Epidermal melanocyte (primary cell): ENCODE measurements at regions not wholly inside any gene's neighbourhood (a gene's known extent, or its start where the extent isn't known, plus 50 kb on each side); places are given as distances from the start of the nearest gene placed in this dataset.
"Not testable (repeated sequence)": the region's sequence is repeated elsewhere in the genome, so short reads cannot be mapped to it uniquely, and the experiment has no call there.

Source experiments
- DNase-seq: peaks from one replicate; pipeline ENCODE4 v3.0.0; 2011; ENCODE audit warnings: low spot score; ENCODE audit not compliant: insufficient read length

DNA sequence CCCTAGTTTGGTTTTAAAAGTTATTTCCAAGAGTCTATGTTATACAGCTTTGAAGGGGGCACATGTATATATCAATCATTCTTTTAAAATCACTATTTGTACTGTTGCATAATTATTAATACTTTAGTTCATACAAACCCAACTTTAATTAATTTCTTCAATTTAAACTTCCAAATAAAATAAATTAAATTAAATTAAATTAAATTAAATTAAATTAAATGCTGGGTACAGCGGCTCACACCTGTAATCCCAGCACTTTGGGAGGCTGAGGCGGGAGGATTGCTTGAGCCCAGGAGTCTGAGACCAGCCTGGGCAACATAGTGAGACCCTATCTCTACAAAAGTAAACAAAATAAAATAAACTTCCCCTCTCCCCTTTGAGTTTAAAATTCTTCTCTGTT lies 98.9 kb upstream of the MYO10 start:
- DNase-seq, result not testable (repeated sequence)

DNA sequence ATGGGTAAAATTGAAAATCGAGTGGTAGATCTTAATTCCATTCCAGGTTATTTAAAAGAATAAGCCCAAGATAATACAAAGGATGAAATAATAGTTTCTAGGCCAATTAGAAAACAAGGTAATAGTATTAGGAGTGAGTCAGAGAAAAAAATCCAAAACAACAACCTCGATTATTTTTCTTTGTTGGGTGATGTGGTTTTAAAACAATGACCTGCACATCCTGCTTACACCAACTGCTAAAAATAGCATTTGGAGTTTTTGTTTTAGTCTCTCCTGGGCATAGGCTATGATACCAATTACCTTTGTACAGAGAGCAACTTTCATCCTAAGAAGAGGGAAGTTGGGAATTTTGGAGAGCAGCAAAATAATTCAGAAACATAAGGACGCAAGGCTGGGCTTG lies 101.7 kb upstream of the MYO10 start:
- DNase-seq, result no peak

- DNase-seq, result no peak
These were observed 103.1 kb upstream of the MYO10 start for GRCh38 chr5:17039170-17039569.

DNA sequence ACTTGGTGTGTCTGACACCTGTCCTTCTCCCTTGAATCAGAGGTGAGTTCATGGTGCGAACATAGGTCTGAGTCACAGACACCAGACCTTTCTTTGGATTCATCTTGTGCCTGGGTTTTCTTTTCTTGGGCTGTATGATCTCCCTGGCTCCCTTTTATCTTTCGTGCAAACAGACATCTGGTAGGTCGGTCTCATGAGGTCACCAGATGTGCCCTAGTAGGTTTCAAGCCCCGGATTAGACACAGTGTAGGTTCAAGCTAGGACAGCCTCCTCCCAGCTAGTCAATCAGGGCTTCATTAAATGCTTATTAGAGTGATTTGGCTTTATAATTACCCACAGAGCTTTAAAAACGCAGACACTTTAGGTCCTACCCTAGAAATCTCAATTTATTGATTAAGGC lies 106.0 kb upstream of the MYO10 start:
- DNase-seq, result peak; percentile 61

GRCh38 chr5:17046320-17046719 lies 110.2 kb upstream of the MYO10 start:
- no peak for DNase-seq

DNA sequence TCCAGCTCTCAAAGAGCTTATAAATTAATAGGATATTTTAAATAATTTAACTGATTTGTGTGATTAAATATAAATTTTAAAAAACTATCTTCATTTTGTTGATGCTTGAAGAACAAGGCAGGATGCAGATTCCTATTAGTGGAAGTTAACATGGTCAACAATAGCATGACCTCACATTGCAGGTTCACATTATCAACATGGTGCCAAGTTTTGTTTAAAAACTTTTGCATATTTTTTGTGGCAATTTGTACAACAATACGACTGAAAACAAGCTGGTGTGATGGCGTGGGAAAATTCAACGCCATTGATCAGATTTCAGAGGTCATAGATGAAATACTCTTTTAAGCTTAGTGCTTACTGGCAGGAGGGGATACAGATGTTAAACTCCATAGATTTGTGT lies 114.1 kb upstream of the MYO10 start:
- no peak for DNase-seq

- no peak for DNase-seq
These were observed 118.8 kb upstream of the MYO10 start for GRCh38 chr5:17054911-17055310.

DNA sequence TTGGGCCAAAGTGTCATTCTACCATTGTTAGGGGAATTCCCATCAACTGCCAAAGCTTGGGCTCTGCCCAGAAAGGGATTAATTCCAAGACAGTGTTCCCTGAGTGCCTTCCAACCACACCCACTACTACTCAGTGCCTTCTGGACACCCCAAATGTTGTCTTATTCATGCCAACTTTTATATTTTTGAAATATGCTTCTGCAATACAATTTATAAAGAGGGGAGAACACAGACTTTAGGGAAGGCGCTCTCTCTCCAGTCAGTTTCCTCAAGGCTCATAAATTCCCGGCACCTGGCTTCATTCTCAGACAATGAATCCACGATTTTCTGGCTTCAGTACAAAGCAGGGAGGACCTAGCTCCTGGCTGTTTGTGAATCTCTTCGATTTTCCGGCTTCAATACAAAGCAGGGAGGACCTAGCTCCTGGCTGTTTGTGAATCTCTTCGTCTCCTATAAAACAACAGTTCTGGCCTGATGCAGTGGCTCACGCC lies 120.1 kb upstream of the MYO10 start:
- DNase-seq, result no peak

GRCh38 chr5:17058438-17058837 lies 122.3 kb upstream of the MYO10 start:
- no peak for DNase-seq

- DNase-seq, result no peak
These were observed 125.9 kb upstream of the MYO10 start for GRCh38 chr5:17061973-17062470.

GRCh38 chr5:17062741-17063140 lies 126.7 kb upstream of the MYO10 start:
- DNase-seq, result not testable (repeated sequence)

DNA sequence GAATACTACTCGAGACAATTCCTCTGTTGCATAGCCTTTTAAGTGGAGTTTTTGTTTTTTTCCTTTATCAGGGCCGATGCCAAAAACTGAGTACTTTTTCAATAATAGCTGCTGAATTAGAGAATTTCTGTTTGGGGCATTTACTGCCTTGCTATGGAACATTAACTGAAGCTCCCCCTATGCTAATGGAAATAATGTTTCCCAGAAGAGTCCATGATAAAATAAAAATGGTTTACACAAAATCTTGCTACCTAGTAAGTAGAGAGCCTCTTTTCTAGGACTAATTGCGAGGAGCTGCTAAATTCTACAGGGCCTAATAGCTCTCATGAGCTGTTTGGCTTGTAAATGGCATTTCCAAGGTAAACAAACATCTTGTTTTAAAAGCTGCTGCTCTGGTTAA lies 128.2 kb upstream of the MYO10 start:
- no peak for DNase-seq

DNA sequence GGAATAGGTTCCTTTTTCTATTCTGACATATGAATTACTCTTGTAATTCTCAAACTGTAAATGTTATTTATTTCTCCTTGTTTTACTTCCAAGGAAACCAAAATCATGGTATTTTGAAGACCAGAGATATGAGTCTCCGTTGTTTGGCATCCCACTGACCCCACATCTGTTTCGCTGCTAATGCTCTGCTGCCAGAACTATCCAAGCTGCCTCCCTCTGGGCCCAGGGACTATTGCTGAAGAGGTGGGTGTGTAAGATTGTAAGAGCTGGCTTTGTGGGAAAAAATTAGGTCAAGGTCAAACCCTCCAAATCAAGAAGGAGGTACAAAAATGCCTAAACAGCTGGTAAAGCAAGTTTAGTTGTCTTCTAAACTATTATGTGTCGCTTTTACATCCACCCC lies 129.4 kb upstream of the MYO10 start:
- no peak for DNase-seq

DNA sequence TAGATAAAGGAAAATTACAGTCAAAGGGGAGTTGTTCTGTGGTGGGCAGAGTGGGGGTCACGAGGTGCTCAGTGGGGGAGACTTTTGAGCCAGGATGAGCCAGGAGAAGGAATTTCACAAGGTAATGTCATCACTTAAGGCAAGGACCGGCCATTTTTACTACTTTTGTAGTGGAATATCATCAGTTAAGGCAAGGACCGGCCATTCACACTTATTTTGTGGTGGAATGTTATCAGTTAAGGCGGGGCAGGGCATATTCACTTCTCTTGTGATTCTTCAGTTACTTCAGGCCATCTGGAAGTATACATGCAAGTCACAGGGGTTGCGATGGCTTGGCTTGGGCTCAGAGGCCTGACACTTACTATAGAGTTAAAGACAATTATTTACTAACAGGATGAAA lies 129.9 kb upstream of the MYO10 start:
- DNase-seq, result not testable (repeated sequence)

DNA sequence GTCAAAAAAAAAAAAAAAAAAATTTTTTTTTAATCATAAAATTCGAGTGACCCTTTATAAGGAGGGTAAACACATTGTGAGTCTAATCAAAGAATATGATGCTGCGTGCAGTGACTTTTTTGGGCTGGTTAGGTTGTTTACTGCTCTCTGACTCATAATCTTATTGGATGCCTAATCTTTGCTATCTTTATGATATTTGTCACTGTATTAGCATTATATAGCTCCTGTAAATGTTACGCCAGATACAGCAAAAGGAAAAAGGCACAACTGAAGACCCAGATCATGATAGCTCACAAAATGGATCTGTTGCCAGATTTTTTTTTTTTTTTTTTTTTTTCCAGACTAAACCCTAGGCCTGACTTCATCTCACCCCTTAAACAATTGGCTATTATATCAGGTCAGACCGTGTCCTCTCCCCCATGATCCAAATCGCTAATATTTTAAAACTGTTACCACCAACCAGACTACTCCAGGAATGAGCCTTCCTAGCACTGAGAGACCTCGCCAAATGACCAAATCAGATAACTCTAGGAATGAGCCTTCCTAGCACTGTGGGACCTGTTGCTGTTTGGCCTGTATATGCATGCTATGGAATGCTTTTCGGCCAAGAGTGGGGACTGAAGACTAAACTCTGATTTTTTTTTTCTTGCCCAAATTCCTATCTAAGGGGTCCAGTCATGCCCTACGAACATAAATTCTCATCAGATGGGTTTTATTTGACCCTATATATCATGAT lies 131.7 kb upstream of the MYO10 start:
- no peak for DNase-seq

- no peak for DNase-seq
These were observed 134.0 kb upstream of the MYO10 start for GRCh38 chr5:17069995-17070511.

DNA sequence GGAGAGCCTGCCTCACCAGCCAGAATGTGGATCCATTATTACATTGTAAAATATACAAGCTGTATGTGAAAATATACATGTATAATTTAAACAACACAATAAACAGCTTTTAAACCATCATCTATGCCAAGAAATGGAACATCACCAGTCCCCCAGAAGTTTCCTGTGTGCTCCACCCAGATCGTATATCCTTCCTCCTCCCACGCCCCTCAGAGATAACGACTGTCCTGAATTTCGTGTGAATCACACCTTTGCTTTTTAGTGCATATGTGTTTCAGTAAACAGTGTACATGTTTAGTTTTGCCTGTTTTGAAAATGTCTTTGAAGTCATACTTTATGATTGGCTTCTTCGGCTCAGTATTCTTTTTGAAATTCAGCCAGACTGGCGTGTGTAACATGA lies 134.6 kb upstream of the MYO10 start:
- no peak for DNase-seq

GRCh38 chr5:17075236-17075635 lies 139.1 kb upstream of the MYO10 start:
- DNase-seq, result no peak

- no peak for DNase-seq
These were observed 140.2 kb upstream of the MYO10 start for GRCh38 chr5:17076272-17076671.

DNA sequence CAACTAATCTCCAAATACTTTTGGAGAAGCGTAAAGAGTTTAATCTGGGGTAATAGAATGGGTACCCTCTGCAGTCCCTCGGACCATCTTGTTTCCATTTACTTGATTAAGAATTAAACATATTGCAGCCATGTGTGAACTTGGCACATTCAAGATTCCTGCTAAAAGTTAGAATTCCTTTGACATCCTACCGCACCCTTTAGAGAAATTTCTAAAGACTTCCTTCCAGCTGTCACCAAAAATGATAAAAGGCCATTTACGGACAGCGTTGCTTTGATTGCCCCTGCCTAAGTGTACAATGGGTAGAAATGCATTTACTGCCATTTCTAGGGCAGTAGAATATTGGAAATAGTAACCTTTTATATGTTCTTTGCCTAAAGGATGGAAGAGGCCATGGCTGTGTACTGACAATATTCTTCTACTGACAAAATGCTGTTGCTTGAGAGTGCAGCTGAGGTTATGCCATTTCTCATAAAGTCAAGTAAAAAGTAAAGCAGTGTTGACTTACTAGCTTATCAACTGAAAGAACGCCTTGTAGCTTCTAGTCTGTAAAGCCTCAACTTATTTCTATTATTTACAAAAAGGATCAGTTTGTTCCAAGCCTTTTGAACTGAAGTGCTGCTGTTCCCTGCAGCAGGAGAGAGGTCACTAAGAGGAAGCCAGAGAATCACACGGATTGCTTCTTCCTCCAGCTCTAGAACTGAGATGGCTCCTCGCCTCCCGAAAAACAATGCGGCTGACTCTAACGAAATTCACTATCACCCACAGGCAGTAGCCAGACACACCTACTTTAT lies 139.8 kb upstream of the BASP1 start:
- no peak for DNase-seq

DNA sequence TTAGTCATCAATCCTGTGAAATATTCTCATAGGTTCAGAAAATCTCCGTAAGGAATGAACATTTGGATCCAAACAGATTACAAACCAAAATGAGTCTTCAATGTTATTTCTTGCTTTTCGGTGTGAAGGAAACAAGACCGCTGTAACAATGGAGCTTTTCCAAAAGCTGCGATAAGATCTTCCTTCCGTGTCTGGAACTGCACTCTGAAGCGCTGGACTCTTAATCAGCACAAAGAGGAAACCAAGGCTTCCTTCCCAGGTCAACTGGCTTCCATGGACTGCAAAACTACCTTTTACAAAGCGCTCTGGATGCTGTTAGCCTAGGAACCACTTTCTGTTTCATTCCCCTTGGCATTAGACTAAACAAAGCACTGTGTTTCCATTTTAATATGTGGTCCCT lies 137.9 kb upstream of the BASP1 start:
- DNase-seq, result no peak

- no peak for DNase-seq
These were observed 137.1 kb upstream of the BASP1 start for GRCh38 chr5:17080361-17080760.
